ENCODE measurements at regions not wholly inside any gene's neighbourhood (a gene's known extent, or its start where the extent isn't known, plus 50 kb on each side); places are given as distances from the start of the nearest gene placed in this dataset.

GRCh38 chr2:199144036-199144435, 313.7 kb downstream of the SATB2 start (continued):
- no peak for TF ChIP-seq FOXJ3 (CRISPR knock-in tag; IDR thresholded peaks at IDR 0.05; ENCODE audit: borderline replicate concordance)
- no peak for TF ChIP-seq ZNF416 (CRISPR knock-in tag; IDR thresholded peaks at IDR 0.05)
- no peak for TF ChIP-seq CBFB (CRISPR knock-in tag; IDR thresholded peaks at IDR 0.05; ENCODE audit: low read depth)
- no peak for TF ChIP-seq OVOL2 (CRISPR knock-in tag; IDR thresholded peaks at IDR 0.05; ENCODE audit: borderline replicate concordance)
- TF ChIP-seq SMAD4 (CRISPR knock-in tag; IDR thresholded peaks at IDR 0.05): no peak
- no peak for TF ChIP-seq NR3C1 (CRISPR knock-in tag; conservative IDR thresholded peaks at IDR 0.05; ENCODE audit: low read depth)

DNA sequence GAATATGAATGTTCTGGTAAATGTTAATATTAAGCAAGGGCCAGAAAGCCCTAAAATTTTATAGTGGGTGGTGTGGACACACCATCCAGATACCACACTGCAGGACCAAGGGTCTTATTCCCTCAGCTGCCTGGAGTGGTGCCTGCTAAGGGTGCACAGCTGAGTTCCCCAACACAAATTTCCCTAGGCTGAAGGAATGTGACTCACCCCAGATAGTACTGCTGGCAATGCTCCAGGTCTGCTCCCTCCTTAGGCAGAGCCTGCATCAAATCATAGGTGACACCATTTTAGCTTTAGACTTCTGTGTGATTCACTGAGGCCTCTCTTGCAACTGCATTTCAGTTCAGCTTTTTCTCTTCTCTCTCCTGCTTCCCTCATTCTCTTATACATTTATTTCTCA, 321.1 kb downstream of the SATB2 start:
- ChIA-PET CTCF (interaction anchor here (1.0 kb wide), 1 partner anchor 334 kb away, joined by 3 read pairs; no protein-coding TSS in a partner anchor), POLR2A (no interaction called here)
- ATAC-seq: peak; percentile 47; the same call in 1 of the 2 replicates
- Mint-ChIP-seq H3K4me1 (peaks cover 10% of the 10 kb centered on the region), H3K27me3 (ENCODE audit: low read depth) (peaks cover 59% of the 10 kb centered on the region), H3K4me3 (no peak overlapping the region), H3K9me3 (peaks cover 28% of the 10 kb centered on the region), H3K36me3 (peaks cover 15% of the 10 kb centered on the region), H3K27ac (no peak overlapping the region)
- no peak for DNase-seq (ENCODE audit: low spot score)
- TF ChIP-seq USF1 (CRISPR knock-in tag; IDR thresholded peaks at IDR 0.05) (no peak), USF2 (CRISPR knock-in tag; IDR thresholded peaks at IDR 0.05) (no peak), IRF1 (CRISPR knock-in tag; IDR thresholded peaks at IDR 0.05) (no peak), MLX (CRISPR knock-in tag; IDR thresholded peaks at IDR 0.05) (no peak), ZNF671 (CRISPR knock-in tag; IDR thresholded peaks at IDR 0.05) (no peak), NFYB (CRISPR knock-in tag; conservative IDR thresholded peaks at IDR 0.05; ENCODE audit: low read depth) (no peak), TP53 (CRISPR knock-in tag; IDR thresholded peaks at IDR 0.05) (no peak), PREB (CRISPR knock-in tag; IDR thresholded peaks at IDR 0.05; ENCODE audit: borderline replicate concordance) (no peak), MXD4 (CRISPR knock-in tag; IDR thresholded peaks at IDR 0.05; ENCODE audit: borderline replicate concordance) (no peak), SMAD3 (CRISPR knock-in tag; IDR thresholded peaks at IDR 0.05; ENCODE audit: borderline replicate concordance) (no peak), SP1 (CRISPR knock-in tag; conservative IDR thresholded peaks at IDR 0.05) (no peak), ATF6 (CRISPR knock-in tag; IDR thresholded peaks at IDR 0.05) (no peak), ATF3 (CRISPR knock-in tag; conservative IDR thresholded peaks at IDR 0.05) (no peak)
- TF ChIP-seq, protein P1, sequence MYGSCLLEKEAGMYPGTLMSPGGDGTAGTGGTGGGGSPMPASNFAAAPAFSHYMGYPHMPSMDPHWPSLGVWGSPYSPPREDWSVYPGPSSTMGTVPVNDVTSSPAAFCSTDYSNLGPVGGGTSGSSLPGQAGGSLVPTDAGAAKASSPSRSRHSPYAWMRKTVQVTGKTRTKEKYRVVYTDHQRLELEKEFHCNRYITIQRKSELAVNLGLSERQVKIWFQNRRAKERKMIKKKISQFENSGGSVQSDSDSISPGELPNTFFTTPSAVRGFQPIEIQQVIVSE (CRISPR knock-in tag; IDR thresholded peaks at IDR 0.05; ENCODE audit: borderline replicate concordance): no peak

Measured in WTC11 (cell line).